ENCODE measurements at regions not wholly inside any gene's neighbourhood (a gene's known extent, or its start where the extent isn't known, plus 50 kb on each side); places are given as distances from the start of the nearest gene placed in this dataset.

DNA sequence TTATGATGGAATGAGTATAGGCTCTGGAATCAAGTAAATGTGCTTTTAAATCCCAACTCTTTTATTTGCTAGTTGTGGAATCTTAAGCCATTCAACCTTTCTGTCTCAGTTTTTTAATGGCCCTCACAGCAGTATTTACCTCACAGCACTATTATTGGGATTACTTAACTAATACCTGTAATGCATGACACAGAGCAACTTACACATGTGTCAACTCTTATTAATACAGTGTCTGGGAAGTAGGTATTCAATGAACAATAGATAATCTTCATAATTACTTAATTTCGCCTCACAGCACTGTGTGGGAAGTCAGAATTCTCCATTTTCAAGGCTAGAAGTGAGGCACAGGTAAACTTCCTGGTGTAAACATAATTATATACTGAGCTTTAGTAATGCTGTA, 149.7 kb upstream of the NUDT6 start:
- no peaks in the 10 kb centered on the region for H3K4me1 ChIP-seq (ENCODE audit: control insufficient read depth, extremely low read depth, insufficient read depth, low read length)
- no peak overlapping the region for H2AFZ ChIP-seq (ENCODE audit: control insufficient read depth, low read length)
- H3K4me3 ChIP-seq (ENCODE audit: control insufficient read depth in 2 of 3, extremely low read depth in 1 of 3, insufficient read depth in 2 of 3, low read depth in 1 of 3, low read length in 3 of 3) = no peak overlapping the region
- H3K27ac ChIP-seq (ENCODE audit: control insufficient read depth, insufficient read depth, low read length) = no peak overlapping the region
- DNase-seq (ENCODE audit: low read depth, low spot score) (no peak), FAIRE-seq (no peak)
- H3K27me3 ChIP-seq (ENCODE audit: control insufficient read depth, extremely low read depth, insufficient read depth, low read length) = no peaks in the 10 kb centered on the region
- H4K20me1 ChIP-seq (ENCODE audit: control insufficient read depth, extremely low read depth, insufficient read depth, low read length) = no peaks in the 10 kb centered on the region
- no peaks in the 10 kb centered on the region for H3K9me3 ChIP-seq (ENCODE audit: control insufficient read depth, low read depth, low read length)
- no peaks in the 10 kb centered on the region for H3K9me1 ChIP-seq (ENCODE audit: control insufficient read depth, extremely low read depth, insufficient read depth, low read length)
- dilution Hi-C loops (cut with MboI; ENCODE audit: extremely low pct_ligation_motif_present, low sequenced_read_pairs) = no loop called here
- no peak overlapping the region for H3K4me2 ChIP-seq (ENCODE audit: control insufficient read depth, extremely low read depth, insufficient read depth, low read depth, low read length)
- no peak overlapping the region for H3K9ac ChIP-seq (ENCODE audit: control insufficient read depth, extremely low read depth, insufficient read depth, low read length)
- H3K36me3 ChIP-seq (ENCODE audit: control insufficient read depth in 2 of 2, extremely low read depth in 1 of 2, insufficient read depth in 2 of 2, low read length in 2 of 2) = no peaks in the 10 kb centered on the region
- no peaks in the 10 kb centered on the region for H3K79me2 ChIP-seq (ENCODE audit: control insufficient read depth, insufficient read depth, low read length)
- TF ChIP-seq, protein P1, sequence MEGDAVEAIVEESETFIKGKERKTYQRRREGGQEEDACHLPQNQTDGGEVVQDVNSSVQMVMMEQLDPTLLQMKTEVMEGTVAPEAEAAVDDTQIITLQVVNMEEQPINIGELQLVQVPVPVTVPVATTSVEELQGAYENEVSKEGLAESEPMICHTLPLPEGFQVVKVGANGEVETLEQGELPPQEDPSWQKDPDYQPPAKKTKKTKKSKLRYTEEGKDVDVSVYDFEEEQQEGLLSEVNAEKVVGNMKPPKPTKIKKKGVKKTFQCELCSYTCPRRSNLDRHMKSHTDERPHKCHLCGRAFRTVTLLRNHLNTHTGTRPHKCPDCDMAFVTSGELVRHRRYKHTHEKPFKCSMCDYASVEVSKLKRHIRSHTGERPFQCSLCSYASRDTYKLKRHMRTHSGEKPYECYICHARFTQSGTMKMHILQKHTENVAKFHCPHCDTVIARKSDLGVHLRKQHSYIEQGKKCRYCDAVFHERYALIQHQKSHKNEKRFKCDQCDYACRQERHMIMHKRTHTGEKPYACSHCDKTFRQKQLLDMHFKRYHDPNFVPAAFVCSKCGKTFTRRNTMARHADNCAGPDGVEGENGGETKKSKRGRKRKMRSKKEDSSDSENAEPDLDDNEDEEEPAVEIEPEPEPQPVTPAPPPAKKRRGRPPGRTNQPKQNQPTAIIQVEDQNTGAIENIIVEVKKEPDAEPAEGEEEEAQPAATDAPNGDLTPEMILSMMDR (optimal IDR thresholded peaks at IDR 0.05 in 1 of 3, IDR thresholded peaks at IDR 0.05 in 1 of 3, conservative IDR thresholded peaks at IDR 0.05 in 1 of 3; ENCODE audit: extremely low read depth in 1 of 3, insufficient read depth in 2 of 3, low read length in 3 of 3) = no peak
- TF ChIP-seq EZH2 (IDR thresholded peaks at IDR 0.05; ENCODE audit: low read length) = no peak

DNA sequence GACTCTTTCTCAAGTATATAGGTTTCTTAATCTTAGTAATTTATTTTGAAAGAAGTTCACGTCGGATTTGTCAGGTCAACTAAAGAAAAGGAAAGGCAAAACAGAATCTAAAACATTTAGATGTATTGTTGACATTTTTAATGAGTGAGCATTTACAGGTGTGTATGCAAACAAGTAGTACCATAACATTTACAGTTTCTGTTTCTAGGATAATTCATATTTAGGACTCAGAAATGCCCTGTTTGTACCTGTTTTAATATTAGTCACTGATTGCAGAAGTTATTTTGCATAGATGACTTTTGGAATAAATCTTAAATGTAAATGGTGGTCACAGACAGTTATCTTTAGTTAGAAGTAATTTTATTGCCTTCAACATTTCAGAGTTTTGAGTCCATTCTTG, 151.3 kb upstream of the NUDT6 start:
- DNase-seq (ENCODE audit: low read depth, low spot score) (no peak), FAIRE-seq (no peak)
- H3K27ac ChIP-seq (ENCODE audit: control insufficient read depth, insufficient read depth, low read length) = no peak overlapping the region
- no peaks in the 10 kb centered on the region for H3K27me3 ChIP-seq (ENCODE audit: control insufficient read depth, extremely low read depth, insufficient read depth, low read length)
- no peaks in the 10 kb centered on the region for H3K9me1 ChIP-seq (ENCODE audit: control insufficient read depth, extremely low read depth, insufficient read depth, low read length)
- no peaks in the 10 kb centered on the region for H3K9me3 ChIP-seq (ENCODE audit: control insufficient read depth, low read depth, low read length)
- no peak overlapping the region for H3K4me3 ChIP-seq (ENCODE audit: control insufficient read depth in 2 of 3, extremely low read depth in 1 of 3, insufficient read depth in 2 of 3, low read depth in 1 of 3, low read length in 3 of 3)
- H3K36me3 ChIP-seq (ENCODE audit: control insufficient read depth in 2 of 2, extremely low read depth in 1 of 2, insufficient read depth in 2 of 2, low read length in 2 of 2) = no peaks in the 10 kb centered on the region
- no peak overlapping the region for H2AFZ ChIP-seq (ENCODE audit: control insufficient read depth, low read length)
- no peak overlapping the region for H3K9ac ChIP-seq (ENCODE audit: control insufficient read depth, extremely low read depth, insufficient read depth, low read length)
- TF ChIP-seq, protein P1 (optimal IDR thresholded peaks at IDR 0.05 in 1 of 3, IDR thresholded peaks at IDR 0.05 in 1 of 3, conservative IDR thresholded peaks at IDR 0.05 in 1 of 3; ENCODE audit: extremely low read depth in 1 of 3, insufficient read depth in 2 of 3, low read length in 3 of 3) = no peak
- TF ChIP-seq EZH2 (IDR thresholded peaks at IDR 0.05; ENCODE audit: low read length) = no peak
- no peak overlapping the region for H3K4me2 ChIP-seq (ENCODE audit: control insufficient read depth, extremely low read depth, insufficient read depth, low read depth, low read length)
- H4K20me1 ChIP-seq (ENCODE audit: control insufficient read depth, extremely low read depth, insufficient read depth, low read length) = no peaks in the 10 kb centered on the region
- dilution Hi-C loops (cut with MboI; ENCODE audit: extremely low pct_ligation_motif_present, low sequenced_read_pairs) = no loop called here
- no peaks in the 10 kb centered on the region for H3K79me2 ChIP-seq (ENCODE audit: control insufficient read depth, insufficient read depth, low read length)
- H3K4me1 ChIP-seq (ENCODE audit: control insufficient read depth, extremely low read depth, insufficient read depth, low read length) = no peaks in the 10 kb centered on the region

Measured in keratinocyte (primary cell).